ENCODE measurements at regions not wholly inside any gene's neighbourhood (a gene's known extent, or its start where the extent isn't known, plus 50 kb on each side); places are given as distances from the start of the nearest gene placed in this dataset.
A peak's percentile ranks its signal among the peaks of the same experiment; 100 is the strongest.
"Not testable (repeated sequence)": the region's sequence is repeated elsewhere in the genome, so short reads cannot be mapped to it uniquely, and the experiment has no call there.

DNA sequence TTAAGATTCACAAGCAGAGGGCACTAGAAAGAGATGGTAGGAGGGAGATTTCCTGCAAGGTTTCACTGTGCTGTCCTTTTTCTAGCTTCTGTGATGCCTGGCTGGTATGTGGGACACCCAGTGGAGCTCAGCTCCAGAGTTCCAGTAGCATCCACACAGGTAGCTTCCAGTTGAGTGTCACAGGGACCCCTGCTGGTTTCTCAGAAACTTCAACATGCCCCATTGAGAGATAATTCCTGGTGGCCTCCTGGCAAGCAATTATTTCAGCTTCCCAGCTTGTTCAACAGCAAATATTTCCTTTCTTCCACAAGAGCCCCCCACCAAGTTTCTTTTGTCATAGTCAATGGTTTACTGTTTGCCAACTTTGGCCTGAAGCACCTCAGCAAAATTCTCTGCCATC, 858.7 kb downstream of the REEP3 start:
- FAIRE-seq (no peak), DNase-seq (ENCODE audit: low spot score) (no peak)

DNA sequence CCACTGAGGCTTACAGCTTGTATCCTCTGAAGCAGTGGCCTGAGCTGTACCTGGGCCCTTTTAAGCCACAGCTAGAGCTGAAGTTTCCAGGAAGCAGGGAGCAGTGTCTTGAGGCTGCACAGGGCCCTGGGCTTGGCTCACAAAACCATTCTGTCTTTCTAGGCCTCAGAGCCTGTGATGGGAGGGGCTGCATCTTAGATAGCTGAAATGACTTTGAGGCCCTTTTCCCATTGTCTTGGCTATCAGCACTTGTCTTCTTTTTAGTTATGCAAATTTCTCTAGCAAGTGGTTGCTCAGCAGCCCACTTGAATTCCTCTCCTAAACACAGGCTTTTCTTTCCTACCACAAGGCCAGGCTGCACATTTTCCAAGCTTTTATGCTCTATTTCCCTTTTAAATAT, 864.2 kb downstream of the REEP3 start:
- FAIRE-seq: no peak
- DNase-seq (ENCODE audit: low spot score): no peak

DNA sequence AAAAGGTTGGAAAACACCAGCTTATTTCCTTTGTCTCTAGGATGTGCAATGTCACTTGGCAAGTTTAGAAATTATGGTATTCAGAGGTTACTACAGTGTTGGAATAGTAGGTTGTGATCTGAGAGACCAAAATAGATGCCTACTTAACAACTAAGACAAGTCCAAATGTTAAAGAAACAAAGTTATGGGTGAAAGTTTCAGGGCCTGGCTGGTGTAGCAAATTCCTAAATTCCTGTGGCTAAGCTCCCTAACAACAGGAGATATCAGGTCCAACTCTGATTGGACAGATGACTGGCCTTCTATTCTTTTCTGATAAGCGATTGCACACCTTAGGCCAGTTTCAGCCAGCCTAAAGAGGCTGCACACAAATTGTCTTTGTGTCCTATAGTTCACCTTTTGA, 873.5 kb downstream of the REEP3 start:
- FAIRE-seq: no peak
- DNase-seq (ENCODE audit: low spot score): peak; percentile 22

DNA sequence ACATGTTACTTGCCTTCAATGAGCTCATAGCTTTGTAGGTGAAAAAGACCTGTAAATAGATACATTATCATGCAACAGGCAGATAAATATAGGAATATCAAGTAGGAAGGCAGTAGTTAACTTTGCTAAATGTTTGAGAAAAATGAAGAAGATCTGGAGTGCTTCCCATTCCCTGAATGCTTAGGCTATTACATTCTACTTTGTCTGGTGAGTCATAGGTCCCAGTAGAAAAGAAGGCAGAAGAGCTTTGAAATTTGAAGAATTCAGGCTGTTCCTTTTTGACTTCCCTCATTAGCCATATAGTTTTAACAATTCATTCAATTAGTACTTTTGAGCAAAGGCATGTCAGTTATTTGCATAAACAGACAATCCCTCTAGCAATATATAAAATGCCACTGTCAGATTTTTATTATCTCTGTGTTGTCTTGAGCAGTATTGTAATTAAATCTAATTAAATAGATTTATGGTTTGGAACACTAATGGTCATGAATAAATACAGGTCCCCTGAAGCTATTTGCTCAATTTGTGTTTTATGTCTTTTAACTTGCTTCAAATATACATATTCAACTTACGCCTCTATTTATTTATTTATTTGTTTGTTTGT, 875.0 kb downstream of the REEP3 start:
- FAIRE-seq: no peak
- peak; percentile 16 for DNase-seq (ENCODE audit: low spot score)

DNA sequence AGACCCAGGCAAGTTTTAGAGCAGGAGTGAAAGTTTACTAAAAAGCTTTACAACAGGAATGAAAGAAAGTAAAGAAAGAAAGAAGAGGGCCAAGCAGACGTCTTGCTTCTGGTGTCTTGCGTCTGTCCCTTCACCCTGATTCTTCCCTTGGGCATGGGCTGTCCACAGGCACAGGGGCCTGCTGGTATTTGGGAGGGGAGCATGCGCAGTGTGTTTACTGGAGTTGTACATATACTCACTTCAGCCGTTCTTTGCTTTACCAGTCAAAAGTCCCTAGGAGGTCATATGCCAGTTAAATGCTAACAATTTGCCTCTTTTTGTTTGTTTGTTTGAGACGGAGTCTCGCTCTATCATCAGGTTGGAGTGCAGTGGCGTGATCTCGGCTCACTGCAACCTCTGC, 875.9 kb downstream of the REEP3 start:
- FAIRE-seq (no peak), DNase-seq (ENCODE audit: low spot score) (no peak)

DNA sequence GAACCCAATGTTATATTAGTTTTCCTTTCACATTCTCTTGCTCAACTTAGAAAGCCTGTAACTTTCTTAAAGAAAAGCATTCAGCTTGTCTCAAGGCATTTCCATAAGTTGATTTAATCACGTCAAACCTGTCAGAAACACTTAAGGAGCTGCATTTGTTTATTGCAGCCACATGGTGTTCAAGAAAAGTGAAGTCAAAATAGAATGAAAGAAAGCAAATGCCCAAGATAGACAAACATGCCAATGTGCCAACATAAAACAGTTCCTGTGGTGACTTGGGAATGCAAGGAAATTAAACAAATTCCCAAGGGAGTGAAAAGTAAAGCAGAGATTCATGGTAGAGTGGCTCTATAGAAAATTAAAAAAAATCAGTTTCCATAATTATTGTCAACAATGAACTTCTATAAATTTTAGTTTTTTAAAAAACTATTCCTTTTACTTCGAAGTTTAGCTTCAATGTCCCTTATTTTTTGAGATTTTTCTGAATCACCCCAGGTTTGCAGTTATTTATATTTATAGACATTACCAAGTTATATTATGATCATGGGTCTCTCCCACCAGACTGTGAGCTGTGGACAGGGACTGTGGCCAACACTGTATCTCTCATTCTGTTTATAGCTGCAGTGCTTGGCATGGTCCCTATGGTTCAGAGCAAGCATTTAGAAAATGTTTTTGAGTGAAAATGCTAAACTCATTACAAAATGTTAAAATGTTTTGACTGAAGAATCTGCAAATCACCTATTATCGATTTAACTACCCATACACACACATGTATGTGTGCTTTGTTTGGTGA, 887.4 kb downstream of the REEP3 start:
- no peak for FAIRE-seq
- no peak for DNase-seq (ENCODE audit: low spot score)

DNA sequence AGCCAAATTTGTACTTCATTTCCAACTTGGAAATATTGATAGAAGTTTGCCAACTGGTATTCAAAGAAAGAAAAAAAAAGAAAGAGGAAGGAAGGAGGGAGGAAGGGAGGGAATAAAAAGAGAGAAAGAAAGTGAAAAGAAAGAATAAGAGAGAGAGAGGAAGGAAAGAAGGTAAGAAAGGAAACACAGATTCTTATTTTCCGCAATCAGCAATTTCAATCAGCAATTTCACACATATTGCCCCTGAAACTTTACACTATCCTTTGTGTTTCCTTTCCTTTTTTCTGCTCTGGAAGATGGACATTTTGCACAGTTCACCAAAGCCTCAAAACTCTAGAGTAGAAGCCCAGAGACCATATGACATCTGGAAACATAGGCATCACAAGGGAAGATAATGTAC, 888.1 kb downstream of the REEP3 start:
- FAIRE-seq (no peak), DNase-seq (ENCODE audit: low spot score) (no peak)

DNA sequence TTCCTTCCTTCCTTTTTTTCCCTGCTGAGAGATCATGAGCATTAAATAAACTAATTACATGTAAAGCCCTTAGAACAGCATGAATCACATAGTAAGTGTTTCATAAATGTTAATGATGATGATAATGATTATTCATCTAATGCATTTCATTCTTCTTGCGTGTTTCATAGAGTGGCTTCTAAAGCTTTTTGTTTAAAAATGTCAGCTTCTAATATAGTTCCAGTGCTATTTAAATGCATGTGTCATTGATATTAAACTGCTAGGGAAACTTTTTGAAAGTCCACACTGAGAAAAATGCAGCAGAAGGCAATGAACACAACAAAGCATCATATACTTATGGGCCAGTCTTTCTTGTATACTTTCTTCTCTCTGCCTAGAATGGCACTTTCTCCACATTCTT, 894.8 kb downstream of the REEP3 start:
- no peak for DNase-seq (ENCODE audit: low spot score)
- no peak for FAIRE-seq

DNA sequence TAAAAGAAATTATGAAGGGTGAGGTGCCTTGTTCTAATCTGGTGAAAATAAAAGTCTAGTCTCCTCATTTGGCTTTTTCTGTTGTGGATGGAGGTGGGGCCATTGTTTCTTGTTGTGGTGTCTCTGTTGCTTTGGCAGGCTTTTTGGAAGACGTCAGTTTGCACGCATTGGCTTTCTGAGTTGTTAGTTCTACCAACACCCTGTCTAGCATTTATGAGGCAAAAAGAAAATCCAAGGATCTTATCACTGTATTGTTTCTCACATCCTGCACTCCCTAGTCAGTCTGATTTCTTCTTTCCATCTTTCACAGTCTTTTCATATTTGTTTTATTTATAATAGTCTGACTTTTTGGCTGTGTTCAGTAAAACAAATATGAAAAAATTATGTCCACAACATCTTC, 898.3 kb downstream of the REEP3 start:
- no peak for DNase-seq (ENCODE audit: low spot score)
- no peak for FAIRE-seq

DNA sequence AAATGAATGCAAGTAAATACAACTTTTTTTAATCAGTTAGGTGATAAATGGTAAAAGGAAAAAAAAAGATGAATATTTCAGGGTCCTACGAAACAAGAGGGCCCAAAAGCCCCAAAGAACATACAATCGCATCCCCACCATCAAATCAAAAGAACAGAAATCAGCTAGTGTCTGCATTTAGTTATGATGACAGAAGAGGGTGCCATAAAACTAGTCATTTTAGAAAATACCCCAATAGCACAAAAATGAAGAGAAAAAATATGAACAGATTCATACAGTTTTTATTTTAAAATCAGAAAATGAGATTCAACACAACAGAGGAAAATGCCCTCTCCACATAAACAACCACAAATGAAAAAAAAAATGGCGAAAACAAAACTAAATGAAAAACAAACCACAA, 905.5 kb downstream of the REEP3 start:
- no peak for FAIRE-seq
- DNase-seq (ENCODE audit: low spot score): no peak

DNA sequence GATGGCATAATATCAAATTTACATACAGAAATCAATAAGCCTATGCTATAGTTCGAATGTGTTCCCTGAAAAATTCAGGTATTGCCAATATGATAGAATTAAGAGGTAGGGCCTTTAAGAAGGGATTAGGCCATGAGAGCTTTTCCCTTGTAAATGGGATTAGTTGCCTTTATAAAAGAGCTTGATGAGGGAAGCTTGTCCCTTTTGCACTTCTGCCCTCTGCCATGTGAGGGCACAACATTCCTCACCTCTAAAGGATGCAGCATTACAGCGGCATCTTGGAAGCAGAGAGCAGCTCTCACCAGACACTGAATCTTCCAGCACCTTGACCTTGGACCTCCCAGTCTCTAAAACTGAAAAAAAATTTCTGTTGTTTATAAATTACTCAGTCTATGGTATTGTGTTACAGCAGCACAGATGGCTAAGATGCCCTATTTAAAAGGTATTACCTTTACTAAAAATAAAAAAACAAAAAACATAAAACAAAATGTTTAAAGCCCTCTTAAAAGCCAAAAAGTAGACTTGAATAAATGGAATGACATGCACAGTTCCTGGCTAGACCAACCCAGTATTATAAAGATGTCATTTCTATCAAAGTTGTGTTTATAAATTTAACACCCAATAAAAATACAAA, 909.6 kb downstream of the REEP3 start:
- DNase-seq (ENCODE audit: low spot score) (peak; percentile 12), FAIRE-seq (no peak)

DNA sequence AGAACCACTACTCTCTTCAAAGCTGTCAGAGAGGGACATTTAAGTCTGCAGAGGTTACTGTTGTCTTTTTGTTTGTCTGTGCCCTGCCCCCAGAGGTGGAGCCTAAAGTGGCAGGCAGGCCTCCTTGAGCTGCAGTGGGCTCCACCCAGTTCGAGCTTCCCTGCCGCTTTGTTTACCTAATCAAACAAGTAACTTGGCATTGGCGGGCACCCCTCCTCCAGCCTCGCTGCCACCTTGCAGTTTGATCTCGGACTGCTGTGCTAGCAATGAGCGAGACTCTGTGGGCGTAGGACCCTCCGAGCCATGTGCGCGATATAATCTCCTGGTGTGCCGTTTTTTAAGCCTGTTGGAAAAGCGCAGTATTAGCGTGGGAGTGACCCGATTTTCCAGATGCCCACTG, 920.7 kb downstream of the REEP3 start:
- not testable (repeated sequence) for DNase-seq (ENCODE audit: low spot score); FAIRE-seq

DNA sequence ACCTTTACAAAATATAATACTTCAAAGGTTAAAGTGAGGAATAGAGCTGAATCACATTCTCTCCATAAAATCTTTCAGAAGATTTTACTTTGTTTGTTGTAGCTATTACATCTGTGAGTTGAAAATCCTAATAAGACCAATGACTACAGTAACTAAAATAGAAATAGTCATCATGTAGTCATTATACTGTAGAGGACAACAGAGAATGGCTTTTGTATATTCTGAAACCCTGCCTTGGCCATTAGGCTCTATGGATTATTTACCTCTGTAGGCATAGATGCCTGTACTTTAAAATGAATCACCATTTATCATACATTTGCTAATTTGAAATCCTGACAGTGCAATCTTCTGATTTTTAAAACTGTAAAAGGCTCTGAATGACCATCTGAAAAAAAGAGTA, 923.0 kb downstream of the REEP3 start:
- DNase-seq (ENCODE audit: low spot score) (no peak), FAIRE-seq (no peak)

DNA sequence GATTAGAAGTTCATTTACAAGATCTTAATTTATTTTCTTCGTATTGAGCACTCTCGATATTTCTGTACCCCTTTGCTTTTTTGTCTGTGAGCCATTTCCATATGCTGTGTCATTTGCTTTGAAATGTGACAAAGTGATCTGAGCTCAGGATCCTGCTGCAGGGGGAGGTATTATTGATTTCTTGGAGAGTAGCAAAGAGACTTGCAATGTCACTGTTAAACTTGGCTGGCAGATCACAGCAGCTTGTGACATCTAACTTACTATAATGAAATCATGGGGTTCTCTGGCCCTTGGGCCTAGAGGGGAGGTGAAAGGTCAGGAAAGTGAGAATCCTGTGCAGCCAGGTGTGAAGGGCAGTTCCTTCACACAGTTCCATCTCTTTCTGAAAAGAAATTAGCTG, 923.4 kb downstream of the REEP3 start:
- FAIRE-seq (no peak), DNase-seq (ENCODE audit: low spot score) (no peak)

DNA sequence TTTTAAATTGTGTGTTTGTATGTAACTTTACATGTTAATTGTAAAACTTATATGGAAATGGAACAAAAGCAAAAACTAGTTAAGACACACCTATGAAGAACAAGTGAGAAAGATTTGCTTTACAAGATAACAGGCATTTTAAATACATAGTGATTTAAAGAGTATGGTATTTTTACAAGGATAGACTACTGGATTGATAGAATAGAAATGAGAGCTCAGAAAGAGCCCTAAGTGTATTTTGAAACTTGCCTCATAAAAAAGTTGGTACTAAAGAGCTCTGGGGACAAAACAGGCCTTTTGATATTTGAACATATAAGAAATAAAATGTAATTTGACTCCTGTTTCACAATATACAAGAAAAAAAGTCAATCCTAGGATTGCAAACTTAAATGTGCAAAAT, 928.4 kb downstream of the REEP3 start:
- no peak for DNase-seq (ENCODE audit: low spot score)
- FAIRE-seq: no peak

DNA sequence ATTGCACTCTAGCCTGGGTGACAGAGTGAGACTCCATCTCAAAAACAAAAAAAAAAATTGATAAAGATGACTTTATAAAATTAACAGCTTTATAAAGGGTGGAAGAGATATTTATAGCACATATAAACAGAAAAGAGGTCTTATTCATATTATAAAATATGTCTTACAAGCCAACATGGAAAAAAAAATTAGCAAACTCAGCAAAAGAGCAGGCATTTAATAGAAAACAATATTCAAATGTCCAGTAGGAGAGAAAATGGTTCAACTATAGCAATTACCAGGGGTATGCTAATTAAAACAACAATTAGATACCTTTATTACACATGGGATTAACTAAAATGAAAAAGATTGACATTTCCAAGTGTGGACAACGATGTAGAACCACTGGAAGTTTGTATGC, 929.1 kb downstream of the REEP3 start:
- FAIRE-seq: no peak
- DNase-seq (ENCODE audit: low spot score): no peak

DNA sequence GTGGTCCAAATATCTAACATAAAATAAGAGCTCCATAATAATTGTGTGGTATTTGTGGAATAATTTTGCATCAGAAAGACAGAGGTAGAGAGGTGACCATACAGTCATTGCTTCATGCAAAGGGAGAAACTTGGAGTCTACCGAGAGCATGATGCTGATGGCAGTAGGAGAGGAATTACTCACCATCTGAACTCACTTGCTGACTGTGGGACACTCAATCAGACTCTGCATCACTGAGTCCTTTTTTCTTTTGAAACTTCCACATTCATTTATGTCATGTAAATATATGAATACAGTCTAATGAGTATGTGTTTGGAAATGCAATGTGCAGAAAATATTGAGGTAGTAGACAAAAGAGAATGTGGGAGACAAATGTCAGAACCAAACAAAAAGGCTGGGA, 933.8 kb downstream of the REEP3 start:
- no peak for DNase-seq (ENCODE audit: low spot score)
- no peak for FAIRE-seq

DNA sequence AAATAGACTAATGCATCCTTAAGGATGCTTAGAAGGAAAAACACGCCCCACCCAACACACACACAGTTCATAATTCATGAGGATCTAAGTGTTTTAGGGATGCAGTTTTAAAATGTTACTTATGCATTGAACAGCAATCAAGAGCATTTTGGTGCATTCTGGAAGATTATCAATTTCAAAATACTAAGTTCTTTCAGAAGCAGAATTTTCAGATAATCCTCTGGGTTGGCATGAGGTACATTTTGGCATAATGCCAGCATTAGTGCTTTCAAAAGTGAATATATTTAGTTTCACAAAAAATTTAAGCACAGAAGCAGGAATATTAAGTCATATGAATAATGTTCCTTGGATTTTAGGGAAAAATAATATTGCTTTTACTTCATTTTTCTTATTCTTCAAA, 937.1 kb downstream of the REEP3 start:
- FAIRE-seq (no peak), DNase-seq (ENCODE audit: low spot score) (no peak)

DNA sequence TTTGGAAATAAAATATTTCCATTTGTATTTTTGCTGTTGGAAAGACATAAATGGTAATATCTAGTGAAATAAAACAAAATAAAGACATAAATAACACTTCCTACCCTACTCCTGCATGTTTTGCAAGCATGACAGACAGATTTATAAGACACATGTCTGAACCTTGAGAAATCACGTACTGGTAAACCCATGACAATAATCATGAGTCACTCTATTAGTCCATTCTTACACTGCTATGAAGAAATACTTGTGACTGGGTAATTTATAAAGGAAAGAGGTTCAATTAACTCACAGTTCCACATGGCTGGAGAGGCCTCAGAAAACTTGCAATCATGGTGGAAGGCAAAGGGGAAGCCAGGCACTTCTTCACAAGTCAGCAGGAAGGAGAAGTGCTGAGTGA, 942.2 kb downstream of the REEP3 start:
- FAIRE-seq: no peak
- no peak for DNase-seq (ENCODE audit: low spot score)

DNA sequence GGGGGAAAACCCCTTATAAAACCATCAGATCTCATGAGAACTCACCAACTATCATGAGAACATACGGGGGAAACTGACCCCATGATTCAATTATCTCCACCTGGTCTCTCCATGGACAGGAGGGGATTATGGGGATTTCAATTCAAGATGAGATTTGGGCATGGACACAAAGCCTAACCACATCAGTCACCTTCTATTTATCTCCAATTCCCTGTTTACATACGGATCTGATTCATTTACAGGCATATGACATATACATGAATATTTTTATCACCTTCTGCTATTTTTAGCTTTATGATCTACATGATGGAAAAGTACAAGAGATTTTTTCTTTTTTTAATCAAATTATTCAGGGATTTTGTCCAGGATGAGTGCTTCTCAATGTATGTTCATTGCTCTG, 944.5 kb downstream of the REEP3 start:
- no peak for DNase-seq (ENCODE audit: low spot score)
- FAIRE-seq: no peak

DNA sequence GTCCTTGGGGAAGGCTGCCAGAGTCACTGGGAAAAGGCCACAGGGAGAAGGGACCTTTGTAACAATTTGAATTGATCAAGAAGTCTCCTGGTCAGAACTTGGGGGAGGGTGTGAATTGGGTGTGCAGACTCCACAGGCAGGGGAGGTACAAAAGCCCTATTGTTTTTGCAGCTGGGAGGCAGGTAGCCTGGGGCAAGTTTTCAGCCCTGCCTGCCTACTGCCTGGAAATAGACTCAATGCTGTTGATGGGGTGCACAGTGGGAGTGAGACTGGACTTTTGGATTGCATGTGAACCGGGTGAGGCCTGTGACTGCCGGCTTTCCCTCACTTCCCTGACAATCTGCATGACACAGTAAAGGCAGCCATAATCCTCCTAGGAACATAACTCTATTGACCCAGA, 947.0 kb downstream of the REEP3 start:
- DNase-seq (ENCODE audit: low spot score): no peak

DNA sequence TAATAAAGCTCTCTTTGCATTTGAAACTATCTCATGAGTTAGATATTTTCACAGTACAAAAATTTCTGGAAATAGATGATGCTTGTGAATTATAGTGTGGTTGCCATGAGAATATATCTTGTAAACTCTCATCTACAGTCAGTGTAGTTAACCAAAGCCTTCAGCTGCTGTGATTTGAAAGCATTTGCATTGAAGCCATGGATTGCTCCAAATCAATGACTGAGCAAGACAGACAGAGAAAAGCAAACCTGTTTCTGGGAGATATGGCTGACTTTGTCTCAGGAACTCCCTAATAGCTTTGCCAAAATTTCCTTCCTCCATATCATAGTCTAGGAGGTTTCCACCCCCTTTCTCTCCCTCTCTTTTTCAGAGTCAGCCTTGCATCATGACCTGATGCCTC, 955.3 kb downstream of the REEP3 start:
- FAIRE-seq (no peak), DNase-seq (ENCODE audit: low spot score) (no peak)

More for the DNA sequence above, 947.0 kb downstream of the REEP3 start:
- no peak for FAIRE-seq

DNA sequence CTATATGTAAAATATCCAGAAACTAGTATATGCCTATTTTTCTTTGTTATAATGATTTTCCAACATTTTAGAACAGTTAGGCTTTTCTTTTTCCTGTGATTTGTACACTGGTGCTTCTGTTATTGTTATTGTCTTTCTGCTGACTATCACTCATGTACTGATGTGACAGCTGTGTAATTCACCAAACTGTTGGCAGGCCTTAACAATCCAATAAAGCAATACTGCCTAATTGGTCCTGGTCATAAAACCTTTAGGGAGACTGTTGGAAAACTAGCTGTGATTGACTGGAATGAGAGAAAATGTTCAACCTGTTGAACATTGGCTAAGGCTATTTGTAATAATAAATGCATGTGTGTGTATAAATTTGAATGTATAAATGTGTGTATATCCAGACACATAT, 956.6 kb downstream of the REEP3 start:
- FAIRE-seq (no peak), DNase-seq (ENCODE audit: low spot score) (no peak)

Measured in RCC 7860 (cell line).